ENCODE measurements at regions not wholly inside any gene's neighbourhood (a gene's known extent, or its start where the extent isn't known, plus 50 kb on each side); places are given as distances from the start of the nearest gene placed in this dataset.

- TF ChIP-seq POLR2A (IDR thresholded peaks at IDR 0.05): no peak
- no peak for TF ChIP-seq CTCF (IDR thresholded peaks at IDR 0.05)
These were observed 54.9 kb upstream of the IRF2 start for GRCh38 chr4:184529283-184529682.

Data from Peyer's patch (tissue), 4 donors.